D341Med (cell line): ENCODE measurements at regions not wholly inside any gene's neighbourhood (a gene's known extent, or its start where the extent isn't known, plus 50 kb on each side); places are given as distances from the start of the nearest gene placed in this dataset.

Source experiments
- DNase-seq: peaks from one replicate; pipeline ENCODE4 v3.0.0; 2012; ENCODE audit warnings: low spot score

- no peak for DNase-seq
Observed at GRCh38 chr18:44503854-44504253, 176.8 kb upstream of the SETBP1 start.

GRCh38 chr18:44507729-44508325, 172.9 kb upstream of the SETBP1 start:
- DNase-seq = no peak

GRCh38 chr18:44508474-44508873, 172.2 kb upstream of the SETBP1 start:
- DNase-seq = no peak

GRCh38 chr18:44509048-44509447, 171.6 kb upstream of the SETBP1 start:
- DNase-seq = no peak

GRCh38 chr18:44510390-44510789, 170.3 kb upstream of the SETBP1 start:
- DNase-seq = no peak

- no peak for DNase-seq
Observed at GRCh38 chr18:44513233-44513632, 167.5 kb upstream of the SETBP1 start.

- no peak for DNase-seq
Observed at GRCh38 chr18:44514106-44514505, 166.6 kb upstream of the SETBP1 start.

- DNase-seq = no peak
Observed at GRCh38 chr18:44514766-44515165, 165.9 kb upstream of the SETBP1 start.

- DNase-seq = no peak
Observed at GRCh38 chr18:44516450-44516849, 164.2 kb upstream of the SETBP1 start.

- DNase-seq = no peak
Observed at GRCh38 chr18:44517136-44517535, 163.6 kb upstream of the SETBP1 start.

GRCh38 chr18:44518091-44518615, 162.5 kb upstream of the SETBP1 start:
- no peak for DNase-seq

- DNase-seq = no peak
Observed at GRCh38 chr18:44518666-44519065, 162.0 kb upstream of the SETBP1 start.

- DNase-seq = no peak
Observed at GRCh38 chr18:44520981-44521667, 159.6 kb upstream of the SETBP1 start.

GRCh38 chr18:44521668-44522022, 159.0 kb upstream of the SETBP1 start:
- DNase-seq = no peak

GRCh38 chr18:44526705-44527415, 153.8 kb upstream of the SETBP1 start:
- no peak for DNase-seq

GRCh38 chr18:44533071-44533470, 147.6 kb upstream of the SETBP1 start:
- no peak for DNase-seq

GRCh38 chr18:44536046-44536445, 144.6 kb upstream of the SETBP1 start:
- DNase-seq = no peak

GRCh38 chr18:44536619-44537018, 144.1 kb upstream of the SETBP1 start:
- no peak for DNase-seq

GRCh38 chr18:44537526-44537925, 143.2 kb upstream of the SETBP1 start:
- no peak for DNase-seq

- no peak for DNase-seq
Observed at GRCh38 chr18:44539926-44540325, 140.8 kb upstream of the SETBP1 start.

- no peak for DNase-seq
Observed at GRCh38 chr18:44541159-44541558, 139.5 kb upstream of the SETBP1 start.

- DNase-seq = no peak
Observed at GRCh38 chr18:44541781-44542180, 138.9 kb upstream of the SETBP1 start.

- no peak for DNase-seq
Observed at GRCh38 chr18:44543387-44543786, 137.3 kb upstream of the SETBP1 start.
